A673 (cell line): ENCODE measurements at regions not wholly inside any gene's neighbourhood (a gene's known extent, or its start where the extent isn't known, plus 50 kb on each side); places are given as distances from the start of the nearest gene placed in this dataset.
A peak's percentile ranks its signal among the peaks of the same experiment; 100 is the strongest.

Experiments
- BruUV-seq: library from RNA; stranded (reverse); fragments of 400-500 nt; replicated peaks from 2 replicates; lab custom pipeline; 2021; lab: Mats Ljungman, UMichigan
- CTCF ChIA-PET: fragments of 300-600 bp; sonication (Branson Sonifier 250); formaldehyde crosslinking; loops from one replicate; lab custom pipeline; 2022; ENCODE audit warnings: antibody characterized with exemption; lab: Charles Lee
- POLR2A ChIA-PET: fragments of 300-600 bp; sonication (Branson Sonifier 250); formaldehyde crosslinking; loops from one replicate; lab custom pipeline; 2022; ENCODE audit warnings: antibody characterized with exemption; ENCODE audit not compliant: low non-redundant PET; lab: Charles Lee
- DNase-seq: peaks from one replicate; pipeline ENCODE4 v3.0.0-alpha.2; 2015; ENCODE audit warnings: low spot score
- H3K27ac ChIP-seq: fragments of 200-600 bp; sonication (generic); 2 replicates; pipeline ENCODE4 v1.5.1; 2016; ENCODE audit warnings: mixed run types, low read depth, mild to moderate bottlenecking, mixed read lengths, antibody characterized with exemption, low read length; ENCODE audit not compliant: poor library complexity, severe bottlenecking
- H3K27me3 ChIP-seq: fragments of 200-600 bp; sonication (generic); replicated peaks from 2 replicates; pipeline ENCODE4 v1.6.1; 2017; ENCODE audit warnings: mixed run types, low read depth, mild to moderate bottlenecking, mixed read lengths, antibody characterized with exemption, low read length; ENCODE audit not compliant: insufficient read depth, poor library complexity
- H3K36me3 ChIP-seq: fragments of 200-600 bp; sonication (generic); 2 replicates; pipeline ENCODE4 v1.6.1; 2016; ENCODE audit warnings: mixed run types, mild to moderate bottlenecking, mixed read lengths, antibody characterized with exemption, low read length; ENCODE audit not compliant: insufficient read depth, poor library complexity, severe bottlenecking
- H3K4me1 ChIP-seq: fragments of 200-600 bp; sonication (generic); 2 replicates; pipeline ENCODE4 v1.6.1; 2017; ENCODE audit warnings: mixed run types, mild to moderate bottlenecking, mixed read lengths, antibody characterized with exemption, low read length; ENCODE audit not compliant: insufficient read depth, poor library complexity, severe bottlenecking
- H3K4me3 ChIP-seq: fragments of 200-600 bp; sonication (generic); 2 replicates; pipeline ENCODE4 v1.5.1; 2016; ENCODE audit warnings: low read depth, mixed run types, mild to moderate bottlenecking, mixed read lengths, low read length; ENCODE audit not compliant: poor library complexity, severe bottlenecking
- H3K9me3 ChIP-seq: fragments of 200-600 bp; sonication (generic); 2 replicates; pipeline ENCODE4 v1.6.1; 2016; ENCODE audit warnings: mixed run types, low read depth, mild to moderate bottlenecking, mixed read lengths, antibody characterized with exemption, low read length; ENCODE audit not compliant: poor library complexity, severe bottlenecking
- CTCF ChIP-seq: fragments of 300-800, 200-600 bp; sonication (generic); conservative IDR thresholded peaks from 2 replicates; pipeline ENCODE4 v1.5.1; 2017; ENCODE audit warnings: low read depth, mild to moderate bottlenecking, antibody characterized with exemption, low read length, moderate library complexity, mixed read lengths
- EZH2 ChIP-seq: fragments of 200-600 bp; sonication (generic); IDR thresholded peaks from 2 replicates; pipeline ENCODE4 v1.6.1; 2017; ENCODE audit warnings: borderline replicate concordance, low read depth, mild to moderate bottlenecking, mixed read lengths, antibody characterized with exemption, low read length; ENCODE audit not compliant: poor library complexity, severe bottlenecking
- intact Hi-C: fragments of 100-400 bp; cut with micrococcal nuclease; formaldehyde crosslinking; loops from one replicate; pipeline ENCODE4 v1.10.0; 2022; ENCODE audit not compliant: unreplicated experiment

GRCh38 chr3:16825617-16826204 lies 59.0 kb upstream of the PLCL2 start:
- intact Hi-C loops: loop anchor here (5.0 kb wide), 1 partner anchor 223 kb away; no protein-coding TSS in a partner anchor
- TF ChIP-seq EZH2 (no peak), CTCF (no peak)
- CTCF ChIA-PET: no interaction called here

GRCh38 chr3:16828815-16829214 lies 55.9 kb upstream of the PLCL2 start:
- no peaks in the 10 kb centered on the region for H3K9me3 ChIP-seq
- H3K27me3 ChIP-seq: peaks cover 4% of the 10 kb centered on the region
- H3K4me3 ChIP-seq: no peak overlapping the region
- H3K4me1 ChIP-seq: no peaks in the 10 kb centered on the region
- peak; percentile 37 for DNase-seq
- no peaks in the 10 kb centered on the region for H3K36me3 ChIP-seq
- TF ChIP-seq EZH2 (no peak), CTCF (peak; percentile 45)
- intact Hi-C loops: loop anchor here (5.0 kb wide), 1 partner anchor 227 kb away; no protein-coding TSS in a partner anchor
- ChIA-PET CTCF (interaction anchor here (0.6 kb wide), 2 partner anchors 66 to 232 kb away, joined by 4 to 5 read pairs; no protein-coding TSS in a partner anchor), POLR2A (no interaction called here)
- no TSS peak for BruUV-seq
- H3K27ac ChIP-seq: no peak overlapping the region

More at GRCh38 chr3:16825617-16826204, 59.0 kb upstream of the PLCL2 start:
- BruUV-seq: no TSS peak
- DNase-seq: no peak
- H3K36me3 ChIP-seq: no peaks in the 10 kb centered on the region
- H3K4me3 ChIP-seq: no peak overlapping the region
- no peaks in the 10 kb centered on the region for H3K4me1 ChIP-seq
- no peak overlapping the region for H3K27ac ChIP-seq
- no peaks in the 10 kb centered on the region for H3K27me3 ChIP-seq
- POLR2A ChIA-PET: no interaction called here
- no peaks in the 10 kb centered on the region for H3K9me3 ChIP-seq

GRCh38 chr3:16831846-16832245 lies 52.9 kb upstream of the PLCL2 start:
- no peaks in the 10 kb centered on the region for H3K9me3 ChIP-seq
- no peak for DNase-seq
- H3K27me3 ChIP-seq: peaks cover 4% of the 10 kb centered on the region
- no peak overlapping the region for H3K27ac ChIP-seq
- no peaks in the 10 kb centered on the region for H3K4me1 ChIP-seq
- POLR2A ChIA-PET: no interaction called here
- intact Hi-C loops: no loop called here
- TF ChIP-seq CTCF (no peak), EZH2 (no peak)
- CTCF ChIA-PET: no interaction called here
- no peak overlapping the region for H3K4me3 ChIP-seq
- no TSS peak for BruUV-seq
- H3K36me3 ChIP-seq: no peaks in the 10 kb centered on the region
